GM18951 (cell line): ENCODE measurements at regions not wholly inside any gene's neighbourhood (a gene's known extent, or its start where the extent isn't known, plus 50 kb on each side); places are given as distances from the start of the nearest gene placed in this dataset.
"Not testable (repeated sequence)": the region's sequence is repeated elsewhere in the genome, so short reads cannot be mapped to it uniquely, and the experiment has no call there.

Source experiments
- POLR2A ChIP-seq: IDR thresholded peaks from 4 replicates; pipeline ENCODE4 v1.6.1; 2011; ENCODE audit warnings: mild to moderate bottlenecking; ENCODE audit not compliant: insufficient read length, insufficient read depth; ENCODE audit errors: extremely low read depth
- in situ Hi-C: fragments of 300-500 bp; cut with MboI; formaldehyde crosslinking; loops from one replicate; pipeline ENCODE4 v1.12.0; 2022; ENCODE audit warnings: low sequenced_read_pairs, mixed read lengths, inconsistent platforms; ENCODE audit not compliant: unreplicated experiment

GRCh38 chr1:233482388-233482787 lies 131.5 kb upstream of the KCNK1 start:
- TF ChIP-seq POLR2A, result no peak
- in situ Hi-C loops, result no loop called here

DNA sequence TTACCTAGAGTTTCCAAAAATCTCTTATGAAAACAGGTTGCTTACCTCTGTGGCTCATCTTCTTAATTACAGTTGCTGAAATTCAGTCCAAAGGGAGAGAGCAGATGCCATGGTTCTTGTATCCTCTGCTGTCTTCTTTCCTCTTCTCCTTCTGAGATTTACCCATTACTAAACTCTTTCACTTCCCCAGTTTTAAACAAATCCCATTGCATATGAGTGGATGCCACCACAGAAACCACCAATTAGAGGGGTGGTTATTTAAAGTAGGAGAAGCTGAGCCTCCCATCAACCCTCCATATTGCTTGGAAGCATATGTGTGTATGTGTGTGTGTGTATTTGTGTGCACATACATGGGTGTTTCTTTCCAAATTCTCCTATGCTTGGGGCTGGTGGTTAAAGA lies 128.5 kb upstream of the KCNK1 start:
- TF ChIP-seq POLR2A, result no peak
- in situ Hi-C loops, result no loop called here

GRCh38 chr1:233485809-233486398 lies 128.0 kb upstream of the KCNK1 start:
- in situ Hi-C loops, result no loop called here
- no peak for TF ChIP-seq POLR2A

GRCh38 chr1:233487408-233487807 lies 126.5 kb upstream of the KCNK1 start:
- in situ Hi-C loops, result no loop called here
- no peak for TF ChIP-seq POLR2A

DNA sequence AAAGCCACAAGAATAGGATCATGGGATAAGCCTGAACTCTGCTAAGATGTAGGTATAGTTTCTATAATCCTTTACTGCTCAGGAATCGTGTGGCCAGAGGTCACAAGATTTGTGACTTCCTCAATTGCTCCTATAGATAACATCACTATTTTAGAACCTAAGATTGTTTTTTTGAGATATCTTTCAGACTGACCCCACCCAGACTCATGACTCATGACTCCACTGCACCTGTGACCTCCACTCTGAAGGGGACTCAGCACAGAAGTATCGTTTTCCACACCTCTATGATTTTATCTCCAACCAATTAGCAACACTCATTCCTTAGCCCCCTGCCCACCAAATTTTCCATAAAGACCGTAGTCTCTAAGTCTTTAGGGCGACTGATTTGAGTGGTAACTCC lies 124.5 kb upstream of the KCNK1 start:
- TF ChIP-seq POLR2A, result no peak
- in situ Hi-C loops, result no loop called here

GRCh38 chr1:233490488-233490887 lies 123.4 kb upstream of the KCNK1 start:
- no peak for TF ChIP-seq POLR2A
- in situ Hi-C loops, result no loop called here

GRCh38 chr1:233491953-233492620 lies 121.8 kb upstream of the KCNK1 start:
- no peak for TF ChIP-seq POLR2A
- in situ Hi-C loops, result no loop called here

DNA sequence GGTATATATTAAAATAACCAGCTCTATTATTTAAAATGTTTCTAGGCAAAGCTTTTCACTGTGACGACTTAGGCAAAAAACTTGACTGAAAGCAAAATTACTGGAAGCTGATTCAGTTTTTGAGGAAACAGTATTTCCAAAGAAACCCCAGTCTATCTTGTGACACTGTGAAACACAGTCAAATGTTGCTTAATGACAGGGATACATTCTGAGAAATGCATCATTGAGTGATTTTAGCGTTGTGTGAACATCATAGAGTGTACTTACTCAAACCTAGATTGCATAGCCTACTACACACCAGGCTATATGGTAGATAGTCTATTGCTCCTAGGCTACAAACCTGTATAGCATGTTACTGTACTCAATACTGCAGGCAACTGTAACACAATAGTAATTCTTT lies 116.9 kb upstream of the KCNK1 start:
- TF ChIP-seq POLR2A, result no peak
- in situ Hi-C loops, result no loop called here

DNA sequence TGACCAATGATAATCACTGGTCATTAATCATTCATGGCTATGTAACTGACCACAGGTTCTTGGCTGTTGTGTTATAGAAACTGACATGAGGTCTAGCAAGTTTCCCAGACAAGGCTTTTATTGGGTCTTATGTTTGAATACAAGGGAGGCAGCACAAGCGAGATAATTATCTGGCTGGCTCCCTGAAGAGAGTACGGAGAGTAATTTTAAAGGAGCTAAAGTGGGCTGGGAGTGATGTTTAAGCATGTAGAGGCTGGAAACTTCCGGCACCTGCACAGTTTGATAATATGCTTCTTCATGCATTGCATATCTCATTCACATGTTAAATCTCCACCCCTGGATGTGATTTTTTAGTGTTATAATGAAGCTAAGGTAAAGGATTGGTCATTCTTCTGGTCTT lies 116.2 kb upstream of the KCNK1 start:
- TF ChIP-seq POLR2A, result no peak
- in situ Hi-C loops, result no loop called here

DNA sequence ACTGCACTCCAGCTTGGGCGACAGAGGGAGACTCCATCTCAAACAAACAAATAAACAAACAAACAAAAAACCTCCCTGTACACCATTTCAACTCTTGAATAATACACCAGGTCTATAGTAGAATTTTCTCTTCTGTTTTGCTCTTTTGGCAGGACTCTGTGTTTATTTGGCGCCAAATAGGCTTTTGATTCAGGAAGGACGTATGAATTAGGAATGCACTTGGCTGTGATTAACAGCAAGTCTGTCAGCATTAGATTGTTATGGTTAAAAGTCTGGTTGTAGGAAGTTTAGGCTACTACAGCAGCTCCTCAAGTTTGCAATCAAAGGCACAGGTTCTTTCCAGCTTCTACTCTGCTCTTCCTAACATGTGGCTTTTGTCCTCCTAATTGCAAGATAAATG lies 113.8 kb upstream of the KCNK1 start:
- in situ Hi-C loops, result no loop called here

GRCh38 chr1:233503366-233503954 lies 110.4 kb upstream of the KCNK1 start:
- TF ChIP-seq POLR2A, result no peak
- in situ Hi-C loops, result no loop called here

More for the DNA sequence above, 113.8 kb upstream of the KCNK1 start:
- no peak for TF ChIP-seq POLR2A

- in situ Hi-C loops, result no loop called here
- no peak for TF ChIP-seq POLR2A
Measured at GRCh38 chr1:233505130-233505529, 108.8 kb upstream of the KCNK1 start.

GRCh38 chr1:233505889-233506288 lies 108.0 kb upstream of the KCNK1 start:
- in situ Hi-C loops, result not testable (repeated sequence)

- TF ChIP-seq POLR2A, result no peak
- in situ Hi-C loops, result no loop called here
Measured at GRCh38 chr1:233509526-233509925, 104.4 kb upstream of the KCNK1 start.

- in situ Hi-C loops, result no loop called here
- no peak for TF ChIP-seq POLR2A
Measured at GRCh38 chr1:233512538-233512937, 101.4 kb upstream of the KCNK1 start.

GRCh38 chr1:233513431-233513830 lies 100.5 kb upstream of the KCNK1 start:
- TF ChIP-seq POLR2A, result no peak
- in situ Hi-C loops, result no loop called here
